WERI-Rb-1 (cell line): ENCODE measurements at regions not wholly inside any gene's neighbourhood (a gene's known extent, or its start where the extent isn't known, plus 50 kb on each side); places are given as distances from the start of the nearest gene placed in this dataset.

Experiments used
- DNase-seq: peaks from one replicate; pipeline ENCODE4 v3.0.0-alpha.2; 2020
- H3K27ac ChIP-seq: fragments of 250-450 bp; sonication (Bioruptor Pico); 2 replicates; pipeline ENCODE4 v1.5.1; 2020; ENCODE audit warnings: mild to moderate bottlenecking, moderate library complexity
- H3K27me3 ChIP-seq: fragments of 250-450 bp; sonication (Bioruptor Pico); 2 replicates; pipeline ENCODE4 v1.5.1; 2021; ENCODE audit warnings: mild to moderate bottlenecking, low read depth, moderate library complexity; ENCODE audit not compliant: insufficient read depth, severe bottlenecking
- H3K36me3 ChIP-seq: fragments of 250-450 bp; sonication (Bioruptor Pico); 2 replicates; pipeline ENCODE4 v1.5.1; 2020; ENCODE audit warnings: mild to moderate bottlenecking, moderate library complexity
- H3K4me3 ChIP-seq: 2 replicates; pipeline ENCODE4 v1.5.1; 2011; ENCODE audit warnings: low read depth, mild to moderate bottlenecking, control low read depth, low read length
- H3K9me3 ChIP-seq: fragments of 250-450 bp; sonication (Bioruptor Pico); 2 replicates; pipeline ENCODE4 v1.5.1; 2021; ENCODE audit warnings: mild to moderate bottlenecking, moderate library complexity; ENCODE audit not compliant: severe bottlenecking
- CTCF ChIP-seq: IDR thresholded peaks from 2 replicates; pipeline ENCODE4 v1.5.1; 2011; ENCODE audit warnings: low read depth, mild to moderate bottlenecking, control low read depth, inconsistent platforms, low read length

DNA sequence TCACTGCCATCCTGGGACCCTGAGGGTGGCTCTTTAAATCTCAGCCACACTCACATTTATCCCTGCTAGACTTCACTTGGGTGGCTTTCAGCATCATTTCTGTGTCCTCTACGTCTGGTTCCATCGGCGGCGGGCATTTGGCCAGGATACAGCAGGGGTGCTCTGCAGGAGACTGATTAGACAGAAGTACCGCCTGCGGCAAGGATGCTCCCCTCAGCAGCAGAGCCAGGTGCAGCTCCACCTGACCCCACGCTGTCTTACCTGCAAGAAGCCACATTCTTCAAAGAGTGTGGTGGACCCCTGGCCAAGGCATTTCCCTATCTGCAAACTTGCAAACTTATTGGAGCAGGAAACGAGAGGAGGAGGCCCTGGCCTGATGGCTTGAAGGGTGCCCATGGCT is 309.8 kb upstream of the IRX4 start:
- no peak for DNase-seq
- no peak for TF ChIP-seq CTCF
- Histone ChIP-seq H3K4me3 (no peak overlapping the region), H3K9me3 (peaks cover 21% of the 10 kb centered on the region), H3K27me3 (peaks cover 97% of the 10 kb centered on the region), H3K36me3 (no peaks in the 10 kb centered on the region), H3K27ac (no peak overlapping the region)

DNA sequence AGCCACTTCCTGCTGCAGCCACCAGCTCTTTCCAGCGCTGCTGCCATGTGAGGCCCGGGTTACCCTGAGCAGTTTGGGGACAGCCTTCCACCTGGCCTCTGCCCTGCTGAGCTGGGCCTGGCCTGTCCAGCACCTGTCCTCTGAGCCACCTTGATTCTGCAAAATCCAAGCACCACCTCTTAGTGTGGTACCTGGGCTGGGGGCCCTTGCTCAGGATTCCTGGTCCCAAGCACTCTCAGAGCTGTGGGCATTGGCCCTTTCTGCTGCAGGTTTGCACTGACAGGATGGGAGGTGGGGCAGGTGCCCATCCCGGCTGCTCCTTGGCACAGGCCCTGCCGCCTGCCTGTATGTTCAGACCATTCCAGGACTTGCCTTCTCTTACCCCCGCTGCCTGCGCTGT is 309.2 kb upstream of the IRX4 start:
- no peak for DNase-seq
- Histone ChIP-seq H3K9me3 (peaks cover 19% of the 10 kb centered on the region), H3K27me3 (peaks cover 97% of the 10 kb centered on the region), H3K4me3 (no peak overlapping the region), H3K36me3 (no peaks in the 10 kb centered on the region), H3K27ac (no peak overlapping the region)
- TF ChIP-seq CTCF: no peak

- H3K27me3 ChIP-seq: peaks cover 97% of the 10 kb centered on the region
Measured at GRCh38 chr5:2190549-2190948, 307.8 kb upstream of the IRX4 start.

GRCh38 chr5:2188661-2189060 is 305.9 kb upstream of the IRX4 start:
- no peak for DNase-seq
- Histone ChIP-seq H3K27me3 (peaks cover 97% of the 10 kb centered on the region), H3K4me3 (no peak overlapping the region), H3K9me3 (peaks cover 4% of the 10 kb centered on the region), H3K36me3 (no peaks in the 10 kb centered on the region), H3K27ac (no peak overlapping the region)
- no peak for TF ChIP-seq CTCF

More at GRCh38 chr5:2190549-2190948, 307.8 kb upstream of the IRX4 start:
- Histone ChIP-seq H3K9me3 (peaks cover 19% of the 10 kb centered on the region), H3K36me3 (no peaks in the 10 kb centered on the region), H3K27ac (no peak overlapping the region), H3K4me3 (no peak overlapping the region)
- no peak for DNase-seq
- no peak for TF ChIP-seq CTCF

DNA sequence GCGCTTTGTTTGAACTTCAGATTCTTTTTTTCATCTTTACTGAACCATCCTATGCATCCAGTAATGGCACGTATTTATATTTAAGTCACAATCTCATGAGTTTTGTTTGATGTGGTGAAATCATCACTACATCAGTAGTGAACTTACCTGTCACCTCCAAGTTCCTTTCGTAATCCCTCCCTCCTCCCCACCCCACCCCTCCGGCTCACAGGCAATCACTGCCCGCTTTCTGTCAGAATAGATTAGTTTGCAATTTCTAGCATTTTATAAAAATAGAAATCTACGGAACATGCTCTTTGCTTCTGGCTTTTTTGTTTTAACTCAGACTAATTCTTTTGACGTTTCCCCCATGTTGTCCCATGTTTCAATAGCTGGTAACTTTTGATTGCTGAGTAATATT is 305.4 kb upstream of the IRX4 start:
- Histone ChIP-seq H3K4me3 (no peak overlapping the region), H3K9me3 (peaks cover 4% of the 10 kb centered on the region), H3K27me3 (peaks cover 97% of the 10 kb centered on the region), H3K36me3 (no peaks in the 10 kb centered on the region), H3K27ac (no peak overlapping the region)
- TF ChIP-seq CTCF: no peak
- no peak for DNase-seq

DNA sequence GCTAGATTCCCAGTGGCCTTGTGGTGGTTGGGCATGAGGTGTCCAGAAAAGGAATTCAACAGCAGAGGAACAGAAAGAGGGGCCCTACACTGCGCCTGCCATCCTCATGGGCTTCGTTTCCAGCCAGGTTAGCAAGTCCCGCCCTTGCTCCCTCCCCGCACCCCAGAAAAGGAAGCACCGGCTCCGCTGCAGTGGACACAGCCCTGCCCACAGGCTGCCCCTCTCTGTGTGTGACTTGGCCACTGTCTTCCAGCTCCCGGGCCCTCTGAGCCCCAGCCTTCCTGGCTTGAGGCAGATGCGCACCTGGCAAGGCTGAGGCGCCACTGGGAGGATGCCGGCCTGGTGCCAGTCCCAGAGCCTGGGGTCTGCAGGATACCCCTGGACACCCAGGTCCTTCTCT is 305.0 kb upstream of the IRX4 start:
- H3K27ac ChIP-seq: no peak overlapping the region
- peaks cover 97% of the 10 kb centered on the region for H3K27me3 ChIP-seq
- H3K4me3 ChIP-seq: no peak overlapping the region
- no peak for DNase-seq
- H3K9me3 ChIP-seq: peaks cover 4% of the 10 kb centered on the region
- TF ChIP-seq CTCF: no peak
- no peaks in the 10 kb centered on the region for H3K36me3 ChIP-seq
